Smooth muscle cell (in vitro differentiated cells): ENCODE measurements at regions not wholly inside any gene's neighbourhood (a gene's known extent, or its start where the extent isn't known, plus 50 kb on each side); places are given as distances from the start of the nearest gene placed in this dataset.

Source experiments
- DNase-seq: peaks from one replicate; lab custom pipeline; 2025; ENCODE audit not compliant: unreplicated experiment; lab: John Stamatoyannopoulos, UW
- H2AFZ ChIP-seq: fragments of 200-600 bp; sonication (generic); 2 replicates; pipeline ENCODE4 v1.6.0; 2016; ENCODE audit warnings: antibody characterized with exemption, low read depth, mild to moderate bottlenecking
- H3F3A ChIP-seq: fragments of 200-600 bp; sonication (generic); 2 replicates; pipeline ENCODE4 v1.6.0; 2017; ENCODE audit warnings: antibody characterized with exemption, low read depth
- H3K27ac ChIP-seq: fragments of 200-600 bp; sonication (generic); 2 replicates; pipeline ENCODE4 v1.5.1; 2016; ENCODE audit warnings: low read depth, mild to moderate bottlenecking
- H3K27me3 ChIP-seq: fragments of 200-600 bp; sonication (generic); 2 replicates; pipeline ENCODE4 v1.6.1; 2016; ENCODE audit warnings: low read depth, mild to moderate bottlenecking
- H3K36me3 ChIP-seq: fragments of 200-600 bp; sonication (generic); 2 replicates; pipeline ENCODE4 v1.5.1; 2016; ENCODE audit warnings: low read depth
- H3K4me1 ChIP-seq: fragments of 200-600 bp; sonication (generic); 2 replicates; pipeline ENCODE4 v1.5.1; 2016; ENCODE audit warnings: low read depth
- H3K4me2 ChIP-seq: fragments of 200-600 bp; sonication (generic); 2 replicates; pipeline ENCODE4 v1.6.0; 2016; ENCODE audit warnings: mild to moderate bottlenecking
- H3K4me3 ChIP-seq: fragments of 200-600 bp; sonication (generic); 2 replicates; pipeline ENCODE4 v1.5.1; 2016; ENCODE audit warnings: mild to moderate bottlenecking
- H3K79me2 ChIP-seq: fragments of 200-600 bp; sonication (generic); 2 replicates; pipeline ENCODE4 v1.6.0; 2016; ENCODE audit warnings: low read depth, mild to moderate bottlenecking
- H3K9ac ChIP-seq: fragments of 200-600 bp; sonication (generic); 2 replicates; pipeline ENCODE4 v1.6.0; 2016; ENCODE audit warnings: low read depth
- H3K9me3 ChIP-seq: fragments of 200-600 bp; sonication (generic); replicated peaks from 2 replicates; pipeline ENCODE4 v1.5.1; 2016; ENCODE audit warnings: low read depth
- H4K20me1 ChIP-seq: fragments of 200-600 bp; sonication (generic); 2 replicates; pipeline ENCODE4 v1.6.0; 2016; ENCODE audit warnings: low read depth
- WGBS: methylation state at CpG from one replicate; pipeline ENCODE4 v1.1.7; 2016; ENCODE audit warnings: low lambda C conversion rate; 5-methylcytosine and 5-hydroxymethylcytosine counted together
- TF ChIP-seq, protein P1 (sequence below): fragments of 200-600 bp; sonication (generic); IDR thresholded peaks from 2 replicates; pipeline ENCODE4 v1.5.1; 2017; ENCODE audit warnings: borderline replicate concordance, mild to moderate bottlenecking, antibody characterized with exemption; ENCODE audit not compliant: insufficient read depth, poor library complexity, severe bottlenecking

DNA sequence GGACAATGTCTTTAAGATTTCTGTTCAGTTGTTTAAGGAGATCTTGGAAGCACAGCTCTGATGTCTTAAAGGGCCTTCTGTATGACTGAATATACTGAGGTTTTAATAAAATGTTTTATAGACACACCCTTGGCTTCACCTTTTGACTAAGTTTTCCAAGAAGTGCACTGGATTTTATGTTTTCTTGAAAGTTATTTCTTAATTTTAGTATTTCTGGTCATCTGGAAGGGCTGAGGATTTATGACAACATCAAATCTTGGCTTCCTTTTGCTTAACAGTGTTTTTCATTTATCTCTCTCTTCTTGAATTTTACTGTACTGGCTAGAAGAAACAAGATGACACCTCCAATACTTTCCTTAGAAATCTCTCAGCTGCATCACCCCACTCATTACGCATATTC lies 2423.4 kb downstream of the LRRC4C start:
- H3K4me1 ChIP-seq = no peaks in the 10 kb centered on the region
- DNase-seq = no peak
- TF ChIP-seq, protein P1, sequence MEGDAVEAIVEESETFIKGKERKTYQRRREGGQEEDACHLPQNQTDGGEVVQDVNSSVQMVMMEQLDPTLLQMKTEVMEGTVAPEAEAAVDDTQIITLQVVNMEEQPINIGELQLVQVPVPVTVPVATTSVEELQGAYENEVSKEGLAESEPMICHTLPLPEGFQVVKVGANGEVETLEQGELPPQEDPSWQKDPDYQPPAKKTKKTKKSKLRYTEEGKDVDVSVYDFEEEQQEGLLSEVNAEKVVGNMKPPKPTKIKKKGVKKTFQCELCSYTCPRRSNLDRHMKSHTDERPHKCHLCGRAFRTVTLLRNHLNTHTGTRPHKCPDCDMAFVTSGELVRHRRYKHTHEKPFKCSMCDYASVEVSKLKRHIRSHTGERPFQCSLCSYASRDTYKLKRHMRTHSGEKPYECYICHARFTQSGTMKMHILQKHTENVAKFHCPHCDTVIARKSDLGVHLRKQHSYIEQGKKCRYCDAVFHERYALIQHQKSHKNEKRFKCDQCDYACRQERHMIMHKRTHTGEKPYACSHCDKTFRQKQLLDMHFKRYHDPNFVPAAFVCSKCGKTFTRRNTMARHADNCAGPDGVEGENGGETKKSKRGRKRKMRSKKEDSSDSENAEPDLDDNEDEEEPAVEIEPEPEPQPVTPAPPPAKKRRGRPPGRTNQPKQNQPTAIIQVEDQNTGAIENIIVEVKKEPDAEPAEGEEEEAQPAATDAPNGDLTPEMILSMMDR = no peak

DNA sequence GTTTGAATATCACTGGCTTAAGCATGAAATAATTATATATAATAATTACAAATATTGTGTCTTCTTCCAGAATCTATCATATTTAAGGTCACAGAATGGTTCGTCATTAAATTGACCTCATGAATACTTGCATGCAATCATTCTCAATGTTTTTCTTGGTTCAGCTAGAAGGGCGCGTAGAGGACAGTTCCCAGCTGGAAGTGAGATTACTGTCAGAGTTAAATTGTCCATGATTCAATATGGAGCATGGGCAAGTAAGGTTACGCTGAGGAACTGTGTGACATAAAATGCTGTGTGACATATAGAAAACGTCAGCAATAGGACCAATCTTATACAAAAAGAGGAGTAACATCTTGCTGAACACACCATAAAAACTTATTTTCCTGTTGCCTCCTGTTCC lies 2423.5 kb upstream of the RAG2 start:
- Histone ChIP-seq H4K20me1 (no peaks in the 10 kb centered on the region), H3K9ac (no peak overlapping the region), H3K27me3 (no peaks in the 10 kb centered on the region), H3K36me3 (no peaks in the 10 kb centered on the region), H3K9me3 (no peaks in the 10 kb centered on the region), H3K4me1 (no peaks in the 10 kb centered on the region), H3K79me2 (no peaks in the 10 kb centered on the region), H3K27ac (no peak overlapping the region), H3F3A (no peaks in the 10 kb centered on the region), H3K4me3 (no peak overlapping the region), H3K4me2 (no peak overlapping the region), H2AFZ (no peak overlapping the region)
- TF ChIP-seq, protein P1 = no peak
- 75% methylated on average over 5 of the region's 5 CpGs for WGBS
- no peak for DNase-seq

More for the DNA sequence above, 2423.4 kb downstream of the LRRC4C start:
- H2AFZ ChIP-seq = no peak overlapping the region
- WGBS = 89% methylated on average over 1 of the region's 1 CpG
- H3K4me2 ChIP-seq = no peak overlapping the region
- no peaks in the 10 kb centered on the region for H3K9me3 ChIP-seq
- H3K27ac ChIP-seq = no peak overlapping the region
- H3K36me3 ChIP-seq = no peaks in the 10 kb centered on the region
- H4K20me1 ChIP-seq = no peaks in the 10 kb centered on the region
- H3K27me3 ChIP-seq = peaks cover 4% of the 10 kb centered on the region
- no peak overlapping the region for H3K9ac ChIP-seq
- no peaks in the 10 kb centered on the region for H3F3A ChIP-seq
- H3K79me2 ChIP-seq = no peaks in the 10 kb centered on the region
- H3K4me3 ChIP-seq = no peak overlapping the region

DNA sequence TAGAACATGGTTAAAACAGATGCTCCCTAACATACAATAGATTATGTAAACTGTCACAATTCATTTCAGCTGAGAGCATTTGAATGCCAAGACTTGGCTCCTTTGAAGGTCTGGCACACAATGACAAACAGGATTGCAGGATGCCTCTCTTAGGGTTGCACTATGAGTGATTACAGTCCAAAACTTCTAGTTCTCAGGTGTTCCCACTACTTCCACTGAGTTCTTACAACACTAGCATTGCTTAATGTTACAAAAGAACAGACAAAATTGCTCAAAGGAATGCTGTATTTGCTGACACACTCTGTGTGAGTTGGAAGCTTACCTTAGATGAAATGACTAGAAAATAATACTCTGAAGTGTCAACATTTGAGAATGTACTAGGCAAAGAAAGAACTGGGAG lies 2413.8 kb upstream of the RAG2 start:
- Histone ChIP-seq H3K36me3 (no peaks in the 10 kb centered on the region), H2AFZ (no peak overlapping the region), H3K4me1 (no peaks in the 10 kb centered on the region), H3K27me3 (no peaks in the 10 kb centered on the region), H3F3A (no peaks in the 10 kb centered on the region), H4K20me1 (no peaks in the 10 kb centered on the region), H3K9ac (no peak overlapping the region), H3K4me3 (no peak overlapping the region), H3K27ac (no peak overlapping the region), H3K79me2 (no peaks in the 10 kb centered on the region), H3K9me3 (no peaks in the 10 kb centered on the region), H3K4me2 (no peak overlapping the region)
- TF ChIP-seq, protein P1 = no peak
- DNase-seq = no peak

GRCh38 chr11:38990841-38991240 lies 2392.8 kb upstream of the RAG2 start:
- no peak overlapping the region for H3K4me2 ChIP-seq
- 94% methylated on average over 2 of the region's 2 CpGs for WGBS
- H3K79me2 ChIP-seq = no peaks in the 10 kb centered on the region
- H3K4me3 ChIP-seq = no peak overlapping the region
- no peaks in the 10 kb centered on the region for H3F3A ChIP-seq
- no peak for DNase-seq
- H4K20me1 ChIP-seq = no peaks in the 10 kb centered on the region
- TF ChIP-seq, protein P1 = no peak
- H3K4me1 ChIP-seq = no peaks in the 10 kb centered on the region
- H3K36me3 ChIP-seq = no peaks in the 10 kb centered on the region
- no peak overlapping the region for H3K9ac ChIP-seq
- H2AFZ ChIP-seq = no peak overlapping the region
- no peaks in the 10 kb centered on the region for H3K27me3 ChIP-seq
- H3K27ac ChIP-seq = no peak overlapping the region
- no peaks in the 10 kb centered on the region for H3K9me3 ChIP-seq
